Retinal pigment epithelial cell (primary cell): ENCODE measurements at regions not wholly inside any gene's neighbourhood (a gene's known extent, or its start where the extent isn't known, plus 50 kb on each side); places are given as distances from the start of the nearest gene placed in this dataset.
"Not testable (repeated sequence)": the region's sequence is repeated elsewhere in the genome, so short reads cannot be mapped to it uniquely, and the experiment has no call there.

Experiments used
- DNase-seq: peaks from one replicate; pipeline ENCODE4 v3.0.0-alpha.2; 2010; ENCODE audit warnings: low read depth
- H3K4me3 ChIP-seq: 2 replicates; pipeline ENCODE4 v1.5.1; 2011; ENCODE audit warnings: mild to moderate bottlenecking, low read length, control low read depth, moderate library complexity
- CTCF ChIP-seq: conservative IDR thresholded peaks from 2 replicates; pipeline ENCODE4 v1.5.1; 2011; ENCODE audit warnings: low read depth, low read length, control low read depth, inconsistent platforms

- no peak for DNase-seq
- TF ChIP-seq CTCF = no peak
- H3K4me3 ChIP-seq = no peak overlapping the region
Observed at GRCh38 chr1:219548386-219548785, 64.5 kb downstream of the ZC3H11B start.

- not testable (repeated sequence) for DNase-seq, H3K4me3 ChIP-seq
Observed at GRCh38 chr1:219545756-219546155, 67.1 kb downstream of the ZC3H11B start.

- peak; percentile 12 for TF ChIP-seq CTCF
- DNase-seq = no peak
- no peak overlapping the region for H3K4me3 ChIP-seq
Observed at GRCh38 chr1:219544163-219544846, 68.6 kb downstream of the ZC3H11B start.

- TF ChIP-seq CTCF = no peak
- H3K4me3 ChIP-seq = no peak overlapping the region
- DNase-seq = no peak
Observed at GRCh38 chr1:219542828-219543518, 69.9 kb downstream of the ZC3H11B start.

- no peak overlapping the region for H3K4me3 ChIP-seq
- no peak for TF ChIP-seq CTCF
- DNase-seq = no peak
Observed at GRCh38 chr1:219541946-219542345, 71.0 kb downstream of the ZC3H11B start.

- H3K4me3 ChIP-seq = no peak overlapping the region
- DNase-seq = no peak
- no peak for TF ChIP-seq CTCF
Observed at GRCh38 chr1:219539645-219540254, 73.2 kb downstream of the ZC3H11B start.

- no peak for TF ChIP-seq CTCF
- no peak overlapping the region for H3K4me3 ChIP-seq
- no peak for DNase-seq
Observed at GRCh38 chr1:219538886-219539285, 74.0 kb downstream of the ZC3H11B start.
